Liver (tissue), 3 donors: ENCODE measurements at regions not wholly inside any gene's neighbourhood (a gene's known extent, or its start where the extent isn't known, plus 50 kb on each side); places are given as distances from the start of the nearest gene placed in this dataset.

ENCODE experiments used
- CTCF ChIP-seq: fragments of 150-350 bp; IDR thresholded peaks from 2 replicates; pipeline ENCODE4 v1.5.1; 2017; ENCODE audit warnings: improper control_type of control experiment, low read depth, low read length; ENCODE audit not compliant: missing input control
- EGR1 ChIP-seq, 2 donors: IDR thresholded peaks; 2 replicates each; pipeline ENCODE4 v1.6.1; 2016 to 2018; ENCODE audit warnings: antibody characterized with exemption in 2 of 2, low read depth in 2 of 2
- JUND ChIP-seq, 2 donors: IDR thresholded peaks; 2 replicates each; pipeline ENCODE4 v1.6.1; 2016; ENCODE audit warnings: antibody characterized with exemption in 2 of 2
- ZBTB33 ChIP-seq: IDR thresholded peaks from 2 replicates; pipeline ENCODE4 v1.6.1; 2016; ENCODE audit warnings: antibody characterized with exemption
- TF ChIP-seq, protein P1 (sequence below): IDR thresholded peaks from 2 replicates; pipeline ENCODE4 v1.6.1; 2016; ENCODE audit warnings: antibody characterized with exemption
- donor health status: healthy.
- donor health status: healthy.

GRCh38 chr4:79174490-79175252, 151.2 kb downstream of the NAA11 start:
- TF ChIP-seq CTCF (no peak), ZBTB33 (no peak), JUND (IDR thresholded peaks at IDR 0.05) (no peak), EGR1 (IDR thresholded peaks at IDR 0.05; ENCODE audit: low read depth in 2 of 2) (no peak)
- TF ChIP-seq, protein P1, sequence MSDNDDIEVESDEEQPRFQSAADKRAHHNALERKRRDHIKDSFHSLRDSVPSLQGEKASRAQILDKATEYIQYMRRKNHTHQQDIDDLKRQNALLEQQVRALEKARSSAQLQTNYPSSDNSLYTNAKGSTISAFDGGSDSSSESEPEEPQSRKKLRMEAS: no peak
